HUES64 (cell line): ENCODE measurements at regions not wholly inside any gene's neighbourhood (a gene's known extent, or its start where the extent isn't known, plus 50 kb on each side); places are given as distances from the start of the nearest gene placed in this dataset.

Source experiments
- H3K27ac ChIP-seq: 2 replicates; pipeline ENCODE4 v1.7.0; 2013; ENCODE audit warnings: low read depth, low read length, inconsistent platforms
- H3K27me3 ChIP-seq: 2 replicates; pipeline ENCODE4 v1.6.1; 2013; ENCODE audit warnings: mild to moderate bottlenecking, low read length; ENCODE audit not compliant: insufficient read depth
- H3K36me3 ChIP-seq: 2 replicates; pipeline ENCODE4 v1.6.1; 2013; ENCODE audit warnings: mild to moderate bottlenecking, low read length; ENCODE audit not compliant: insufficient read depth
- H3K4me1 ChIP-seq: 2 replicates; pipeline ENCODE4 v1.6.1; 2013; ENCODE audit warnings: mild to moderate bottlenecking, low read length, moderate library complexity; ENCODE audit not compliant: insufficient read depth
- H3K4me3 ChIP-seq: 2 replicates; pipeline ENCODE4 v1.5.1; 2013; ENCODE audit warnings: mild to moderate bottlenecking, low read length, moderate library complexity
- H3K9ac ChIP-seq: 2 replicates; pipeline ENCODE4 v1.6.1; 2013; ENCODE audit warnings: mild to moderate bottlenecking, low read depth, low read length
- H3K9me3 ChIP-seq: 2 replicates; pipeline ENCODE4 v1.6.1; 2013; ENCODE audit warnings: low read depth, low read length; ENCODE audit not compliant: insufficient read depth
- WGBS: fragments of 150-250, 120-280 bp; methylation state at CpG from one replicate; pipeline ENCODE4 v1.1.7; 2013; ENCODE audit warnings: missing lambda C conversion rate; 5-methylcytosine and 5-hydroxymethylcytosine counted together

GRCh38 chr1:29655145-29655544 lies 418.8 kb downstream of the PTPRU start:
- Histone ChIP-seq H3K36me3 (no peaks in the 10 kb centered on the region), H3K4me3 (no peak overlapping the region), H3K27ac (no peak overlapping the region), H3K9ac (no peak overlapping the region), H3K4me1 (no peaks in the 10 kb centered on the region), H3K27me3 (no peaks in the 10 kb centered on the region), H3K9me3 (peaks cover 6% of the 10 kb centered on the region; the same call in 1 of the 2 replicates)
- WGBS, result 92% methylated on average over 5 of the region's 5 CpGs

- H3K27ac ChIP-seq, result no peak overlapping the region
- H3K9ac ChIP-seq, result no peak overlapping the region
- no peaks in the 10 kb centered on the region for H3K4me1 ChIP-seq
- H3K27me3 ChIP-seq, result no peaks in the 10 kb centered on the region
- H3K4me3 ChIP-seq, result no peak overlapping the region
- no peaks in the 10 kb centered on the region for H3K9me3 ChIP-seq
- 79% methylated on average over 3 of the region's 3 CpGs for WGBS
- no peaks in the 10 kb centered on the region for H3K36me3 ChIP-seq
Measured at GRCh38 chr1:29653886-29654450, 417.6 kb downstream of the PTPRU start.

GRCh38 chr1:29653034-29653810 lies 416.9 kb downstream of the PTPRU start:
- 89% methylated on average over 5 of the region's 5 CpGs for WGBS
- H3K9ac ChIP-seq, result no peak overlapping the region
- no peak overlapping the region for H3K27ac ChIP-seq

GRCh38 chr1:29651684-29652665 lies 415.7 kb downstream of the PTPRU start:
- H3K27me3 ChIP-seq, result no peaks in the 10 kb centered on the region
- WGBS, result 91% methylated on average over 17 of the region's 17 CpGs
- no peaks in the 10 kb centered on the region for H3K9me3 ChIP-seq
- H3K27ac ChIP-seq, result no peak overlapping the region
- H3K4me3 ChIP-seq, result no peak overlapping the region
- H3K4me1 ChIP-seq, result no peaks in the 10 kb centered on the region
- H3K36me3 ChIP-seq, result no peaks in the 10 kb centered on the region
- no peak overlapping the region for H3K9ac ChIP-seq

More at GRCh38 chr1:29653034-29653810, 416.9 kb downstream of the PTPRU start:
- Histone ChIP-seq H3K9me3 (no peaks in the 10 kb centered on the region), H3K4me3 (no peak overlapping the region), H3K27me3 (no peaks in the 10 kb centered on the region), H3K4me1 (no peaks in the 10 kb centered on the region), H3K36me3 (no peaks in the 10 kb centered on the region)

- Histone ChIP-seq H3K27me3 (no peaks in the 10 kb centered on the region), H3K4me3 (no peak overlapping the region), H3K36me3 (no peaks in the 10 kb centered on the region), H3K4me1 (no peaks in the 10 kb centered on the region), H3K9ac (no peak overlapping the region), H3K9me3 (no peaks in the 10 kb centered on the region), H3K27ac (no peak overlapping the region)
Measured at GRCh38 chr1:29651246-29651645, 414.9 kb downstream of the PTPRU start.

GRCh38 chr1:29650476-29650875 lies 414.2 kb downstream of the PTPRU start:
- Histone ChIP-seq H3K9ac (no peak overlapping the region), H3K27me3 (no peaks in the 10 kb centered on the region), H3K36me3 (no peaks in the 10 kb centered on the region), H3K4me3 (no peak overlapping the region), H3K4me1 (no peaks in the 10 kb centered on the region), H3K27ac (no peak overlapping the region), H3K9me3 (no peaks in the 10 kb centered on the region)
- WGBS, result 98% methylated on average over 3 of the region's 3 CpGs

GRCh38 chr1:29650041-29650400 lies 413.7 kb downstream of the PTPRU start:
- Histone ChIP-seq H3K27ac (no peak overlapping the region), H3K27me3 (no peaks in the 10 kb centered on the region), H3K4me1 (no peaks in the 10 kb centered on the region), H3K4me3 (no peak overlapping the region), H3K36me3 (no peaks in the 10 kb centered on the region), H3K9me3 (no peaks in the 10 kb centered on the region), H3K9ac (no peak overlapping the region)
- 94% methylated on average over 8 of the region's 8 CpGs for WGBS

DNA sequence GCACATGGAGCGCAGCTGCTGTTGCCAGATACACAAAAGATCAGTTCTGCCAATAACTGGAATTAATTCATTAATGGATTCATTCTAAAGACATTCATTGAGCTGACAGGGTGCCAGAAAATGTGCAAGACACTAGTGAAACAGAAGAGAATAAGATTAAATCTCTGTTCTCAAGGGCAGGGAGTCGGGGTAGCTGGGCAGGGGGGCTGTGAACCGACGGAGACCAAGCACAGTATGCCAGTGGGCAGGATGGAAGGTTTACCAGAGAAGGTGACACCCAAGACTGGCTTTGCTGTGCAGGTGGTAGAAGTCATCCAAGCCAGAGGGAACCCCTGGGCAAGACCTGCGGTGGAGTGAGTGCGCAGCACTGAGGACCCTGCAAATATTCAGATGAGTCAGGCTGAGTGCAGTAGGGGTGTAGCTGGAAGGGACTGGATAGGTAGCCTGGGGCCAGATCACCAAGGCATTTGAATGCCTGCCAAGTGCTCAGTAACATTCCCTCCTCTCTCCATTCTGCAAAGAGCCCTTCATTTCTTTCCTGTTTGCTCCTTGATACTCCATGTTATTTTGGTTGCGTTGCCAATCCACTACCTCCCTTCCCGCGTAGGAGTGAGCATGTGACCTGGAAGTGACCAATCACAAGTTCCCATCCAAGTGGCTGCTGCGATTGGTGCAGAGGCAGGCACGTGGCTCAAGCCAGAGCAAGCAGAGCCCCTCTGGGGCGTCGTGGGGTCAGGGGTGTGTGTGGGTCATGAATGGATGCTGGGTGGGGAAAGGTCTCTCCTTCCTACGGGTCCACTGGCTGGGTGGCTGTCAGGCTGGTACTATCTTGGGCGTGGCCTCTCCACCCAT lies 413.1 kb downstream of the PTPRU start:
- WGBS, result 90% methylated on average over 15 of the region's 15 CpGs
- Histone ChIP-seq H3K4me3 (no peak overlapping the region), H3K27me3 (no peaks in the 10 kb centered on the region), H3K27ac (no peak overlapping the region), H3K9me3 (no peaks in the 10 kb centered on the region), H3K9ac (no peak overlapping the region), H3K36me3 (no peaks in the 10 kb centered on the region), H3K4me1 (0 out of 2 replicates have a peak, but pooled peaks cover 5% of the 10 kb centered on the region)

DNA sequence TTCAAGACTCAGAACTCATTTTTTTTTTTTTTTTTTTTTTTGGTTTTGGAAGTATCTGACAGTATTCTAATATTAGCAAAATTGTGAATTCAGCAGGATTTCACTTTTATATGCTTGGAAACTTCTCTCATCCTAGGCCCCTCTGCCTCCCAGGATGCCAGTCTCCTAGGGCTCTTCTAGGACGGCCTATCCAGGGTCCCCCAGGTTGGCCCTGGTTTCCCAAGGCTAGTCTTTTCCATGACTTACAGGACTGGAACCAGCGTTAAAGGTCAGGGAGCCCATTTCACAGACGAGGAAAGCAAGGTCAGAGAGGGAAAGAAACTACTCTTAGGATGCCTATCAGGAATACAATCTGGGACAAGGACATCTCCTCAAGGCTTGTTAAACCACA lies 412.5 kb downstream of the PTPRU start:
- Histone ChIP-seq H3K4me1 (0 out of 2 replicates have a peak, but pooled peaks cover 5% of the 10 kb centered on the region), H3K9me3 (no peaks in the 10 kb centered on the region), H3K9ac (no peak overlapping the region), H3K27ac (no peak overlapping the region), H3K36me3 (no peaks in the 10 kb centered on the region), H3K4me3 (no peak overlapping the region), H3K27me3 (no peaks in the 10 kb centered on the region)
- 87% methylated on average over 3 of the region's 3 CpGs for WGBS

DNA sequence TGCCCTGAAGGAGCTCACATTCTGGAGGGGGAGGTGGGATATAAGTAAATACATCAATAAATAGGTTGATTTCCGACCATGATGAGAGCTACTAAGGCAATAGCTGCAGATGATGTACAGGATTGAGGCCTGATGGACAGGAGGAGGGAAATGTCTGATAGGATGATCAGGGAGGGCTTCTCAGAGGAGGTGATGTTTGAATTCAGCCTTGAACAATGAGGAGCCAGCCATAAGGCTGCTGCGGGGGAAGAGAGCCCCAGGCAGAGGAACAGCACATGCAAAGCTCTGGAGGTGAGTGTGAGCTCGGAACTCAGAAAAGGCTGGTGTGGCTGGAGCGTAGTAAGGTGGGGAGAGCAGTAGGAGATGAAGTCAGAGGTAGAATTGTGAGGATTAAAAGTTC lies 411.7 kb downstream of the PTPRU start:
- H3K4me3 ChIP-seq, result no peak overlapping the region
- no peak overlapping the region for H3K27ac ChIP-seq
- no peaks in the 10 kb centered on the region for H3K9me3 ChIP-seq
- 0 out of 2 replicates have a peak, but pooled peaks cover 5% of the 10 kb centered on the region for H3K4me1 ChIP-seq
- H3K9ac ChIP-seq, result no peak overlapping the region
- 75% methylated on average over 4 of the region's 4 CpGs for WGBS
- no peaks in the 10 kb centered on the region for H3K27me3 ChIP-seq
- no peaks in the 10 kb centered on the region for H3K36me3 ChIP-seq
